ENCODE measurements at regions not wholly inside any gene's neighbourhood (a gene's known extent, or its start where the extent isn't known, plus 50 kb on each side); places are given as distances from the start of the nearest gene placed in this dataset.
A peak's percentile ranks its signal among the peaks of the same experiment; 100 is the strongest.

DNA sequence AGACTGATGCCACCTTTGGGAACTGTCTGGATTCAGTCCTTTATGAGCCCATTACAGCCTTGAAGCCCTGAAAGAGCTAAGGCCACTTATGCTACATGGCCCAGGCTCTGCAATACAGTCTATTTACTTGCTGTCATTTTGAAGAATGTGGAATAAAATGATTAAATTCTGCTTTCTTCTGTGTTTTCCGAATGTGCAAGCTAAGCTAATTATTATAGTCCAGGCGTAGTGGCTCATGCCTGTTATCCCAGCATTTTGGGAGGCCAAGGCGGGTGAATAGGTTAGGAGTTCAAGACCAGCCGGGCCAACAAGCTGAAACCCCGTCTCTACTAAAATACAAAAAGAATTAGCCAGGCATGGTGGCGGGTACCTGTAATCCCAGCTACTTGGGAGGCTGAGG, 142.5 kb downstream of the TEX29 start:
- H3K36me3 Mint-ChIP-seq, result no peaks in the 10 kb centered on the region

DNA sequence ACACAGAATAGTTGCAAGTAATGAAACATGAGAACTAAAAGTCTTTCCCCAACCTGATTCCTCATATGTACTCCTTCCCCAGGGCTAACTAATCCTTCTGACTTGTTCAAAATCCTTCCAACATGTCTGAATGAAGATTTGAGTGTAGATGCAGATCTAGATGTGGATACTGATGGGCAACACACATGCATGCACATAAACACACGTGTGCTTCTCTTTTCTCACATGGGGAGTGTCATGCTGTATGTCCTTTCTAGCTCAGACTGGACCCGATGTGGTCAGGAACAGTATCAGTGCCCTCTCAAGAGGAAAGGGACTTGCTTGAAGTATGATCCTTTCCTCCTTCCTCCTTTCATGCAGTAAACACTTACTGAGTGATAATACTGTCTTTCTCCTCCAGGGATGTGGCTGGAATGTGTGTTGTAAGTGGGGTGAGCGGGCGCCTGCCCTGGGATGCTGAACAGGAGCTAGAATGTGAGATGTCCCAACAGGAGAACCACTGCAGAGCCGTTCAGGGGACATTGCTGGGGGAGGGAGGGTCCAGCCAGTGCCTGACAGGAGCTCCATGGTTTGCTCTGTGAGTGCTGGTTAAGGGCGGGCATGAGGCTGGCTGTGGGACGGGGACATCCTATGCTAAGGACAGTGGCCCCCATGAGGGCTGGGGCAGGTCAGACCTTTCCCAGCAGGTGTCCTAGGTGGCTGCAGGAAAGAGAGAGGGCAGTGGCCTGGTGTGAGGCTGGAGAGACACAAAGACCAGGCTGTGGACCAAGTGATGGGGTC, 146.9 kb downstream of the TEX29 start:
- H3K36me3 Mint-ChIP-seq, result no peaks in the 10 kb centered on the region

More for the DNA sequence above, 142.5 kb downstream of the TEX29 start:
- H3K27ac Mint-ChIP-seq, result no peak overlapping the region
- POLR2A ChIA-PET, result no interaction called here
- peaks cover 3 to 11% (median 4%) of the 10 kb centered on the region in 4 donors for H3K4me1 Mint-ChIP-seq
- H3K27me3 Mint-ChIP-seq, result peaks cover 8 to 50% (median 28%) of the 10 kb centered on the region in 5 donors
- no peak overlapping the region for H3K4me3 Mint-ChIP-seq
- DNase-seq (no peak), ATAC-seq (no peak)
- H3K9me3 Mint-ChIP-seq, result peaks cover 0 to 1% (median 0%) of the 10 kb centered on the region in 9 donors

DNA sequence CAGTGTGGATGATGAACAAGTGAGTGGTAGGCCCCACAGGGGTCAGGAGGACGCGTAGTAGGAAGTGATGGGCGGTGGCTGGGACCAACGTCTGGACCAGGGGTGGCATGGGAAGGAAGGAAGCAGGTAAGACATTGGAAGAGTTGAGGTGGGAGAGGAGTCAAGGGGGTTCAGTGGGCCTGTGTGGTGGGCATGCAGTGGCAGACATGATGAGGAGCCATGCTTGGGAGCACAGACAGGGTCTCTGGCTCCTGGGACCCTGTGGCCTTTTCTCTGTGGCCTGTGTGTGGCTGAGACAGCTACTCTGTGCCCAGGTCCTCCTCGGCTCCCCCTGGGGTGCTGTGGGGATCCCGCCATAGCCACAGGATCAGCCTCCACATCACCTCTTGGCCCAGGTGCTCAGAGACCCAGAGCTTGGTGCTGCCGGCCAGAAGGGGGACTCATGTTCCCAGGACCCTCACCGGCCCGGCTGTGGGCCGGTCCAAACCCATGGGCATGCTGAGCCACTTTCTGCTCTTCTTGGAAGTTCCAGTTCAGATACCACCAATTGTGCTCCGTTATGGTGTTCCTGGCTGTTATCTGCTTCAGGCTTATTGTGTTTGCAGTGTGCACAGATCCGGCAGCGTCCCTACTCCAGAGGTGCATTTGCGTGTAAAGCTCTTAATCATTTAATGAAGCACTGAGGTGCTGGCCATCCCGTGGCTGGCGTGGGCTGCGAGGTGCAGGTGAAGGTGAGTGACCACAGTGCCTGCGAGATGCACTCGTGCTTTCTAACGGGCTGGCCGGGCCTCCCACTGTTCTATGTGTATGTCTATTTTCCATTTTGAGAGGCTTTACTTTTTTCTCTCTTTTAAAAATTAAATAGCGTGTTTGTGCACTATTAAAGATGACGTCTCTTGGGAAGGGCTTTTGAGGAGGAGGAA, 147.9 kb downstream of the TEX29 start:
- DNase-seq (no peak), ATAC-seq (no peak)
- Mint-ChIP-seq H3K36me3 (no peaks in the 10 kb centered on the region), H3K27ac (peak overlapping the region in 2 of 10 donors; percentile 34 to 35), H3K27me3 (peaks cover 8 to 41% (median 15%) of the 10 kb centered on the region in 5 donors), H3K4me1 (peaks cover 0 to 2% (median 0%) of the 10 kb centered on the region in 4 donors), H3K4me3 (no peak overlapping the region), H3K9me3 (no peaks in the 10 kb centered on the region)
- POLR2A ChIA-PET, result no interaction called here

More for the DNA sequence above, 146.9 kb downstream of the TEX29 start:
- peaks cover 8 to 37% (median 14%) of the 10 kb centered on the region in 5 donors for H3K27me3 Mint-ChIP-seq
- ATAC-seq (no peak), DNase-seq (no peak)
- H3K27ac Mint-ChIP-seq, result peak overlapping the region in 1 of 10 donors; percentile 35
- POLR2A ChIA-PET, result no interaction called here
- peaks cover 0 to 2% (median 0%) of the 10 kb centered on the region in 4 donors for H3K4me1 Mint-ChIP-seq
- H3K4me3 Mint-ChIP-seq, result no peak overlapping the region
- no peaks in the 10 kb centered on the region for H3K9me3 Mint-ChIP-seq

DNA sequence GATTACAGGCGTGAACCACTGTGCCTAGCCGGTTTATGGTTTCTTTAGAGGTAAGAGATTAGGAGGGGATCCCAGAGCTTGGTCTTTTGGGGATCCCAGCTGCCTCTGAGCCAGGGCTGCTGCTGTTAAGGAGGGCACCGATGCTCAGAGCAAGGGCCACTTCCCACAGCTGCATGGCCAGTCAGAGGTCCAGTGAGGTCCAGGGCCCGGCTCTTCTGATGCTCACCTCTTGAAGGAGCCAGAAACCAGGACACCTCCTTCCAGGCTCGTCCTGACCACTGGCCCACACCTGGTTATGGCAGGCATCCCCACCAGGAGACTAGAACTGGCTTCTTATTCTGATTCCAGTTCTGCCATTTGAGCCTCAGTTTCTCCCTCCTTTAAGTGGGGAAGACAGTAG, 149.0 kb downstream of the TEX29 start:
- peaks cover 0 to 2% (median 0%) of the 10 kb centered on the region in 4 donors for H3K4me1 Mint-ChIP-seq
- ATAC-seq, result no peak

DNA sequence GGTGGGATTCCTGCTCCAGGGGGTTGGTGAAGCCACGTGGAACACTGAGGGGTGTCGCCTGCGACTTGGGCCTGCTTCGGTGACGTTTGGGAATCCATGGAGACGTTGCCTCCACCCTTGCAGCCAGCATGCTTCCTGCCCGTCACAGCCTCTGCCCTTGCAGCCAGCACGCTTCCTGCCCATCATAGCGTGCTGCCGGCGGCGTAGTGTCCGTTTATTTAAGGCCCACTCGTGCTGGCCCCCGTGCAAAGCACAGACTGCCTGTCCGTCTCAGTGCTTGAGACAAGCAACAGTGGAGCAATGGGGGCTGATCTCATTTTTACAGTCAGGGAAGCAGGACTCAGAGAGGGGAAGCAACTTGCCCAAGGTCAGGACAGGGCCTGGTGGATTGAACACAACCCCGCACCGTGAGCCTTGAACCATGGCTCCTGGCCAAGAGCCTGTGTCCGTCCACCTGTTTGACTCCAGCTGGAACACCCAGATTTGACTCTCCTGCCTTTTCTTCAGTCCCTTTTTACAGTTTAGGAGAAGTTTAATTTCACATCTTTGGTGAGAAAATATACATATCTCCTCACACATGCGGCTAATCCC, 149.6 kb downstream of the TEX29 start:
- H3K27me3 Mint-ChIP-seq, result peaks cover 6 to 41% (median 19%) of the 10 kb centered on the region in 5 donors
- H3K36me3 Mint-ChIP-seq, result no peaks in the 10 kb centered on the region
- ATAC-seq (no peak), DNase-seq (no peak)
- H3K4me3 Mint-ChIP-seq, result no peak overlapping the region
- no peaks in the 10 kb centered on the region for H3K9me3 Mint-ChIP-seq
- peaks cover 0 to 2% (median 0%) of the 10 kb centered on the region in 4 donors for H3K4me1 Mint-ChIP-seq
- no peak overlapping the region for H3K27ac Mint-ChIP-seq
- POLR2A ChIA-PET, result no interaction called here

More for the DNA sequence above, 149.0 kb downstream of the TEX29 start:
- H3K9me3 Mint-ChIP-seq, result no peaks in the 10 kb centered on the region
- H3K27me3 Mint-ChIP-seq, result peaks cover 6 to 41% (median 19%) of the 10 kb centered on the region in 5 donors
- H3K36me3 Mint-ChIP-seq, result no peaks in the 10 kb centered on the region
- DNase-seq, result no peak
- H3K4me3 Mint-ChIP-seq, result no peak overlapping the region
- POLR2A ChIA-PET, result no interaction called here
- no peak overlapping the region for H3K27ac Mint-ChIP-seq

DNA sequence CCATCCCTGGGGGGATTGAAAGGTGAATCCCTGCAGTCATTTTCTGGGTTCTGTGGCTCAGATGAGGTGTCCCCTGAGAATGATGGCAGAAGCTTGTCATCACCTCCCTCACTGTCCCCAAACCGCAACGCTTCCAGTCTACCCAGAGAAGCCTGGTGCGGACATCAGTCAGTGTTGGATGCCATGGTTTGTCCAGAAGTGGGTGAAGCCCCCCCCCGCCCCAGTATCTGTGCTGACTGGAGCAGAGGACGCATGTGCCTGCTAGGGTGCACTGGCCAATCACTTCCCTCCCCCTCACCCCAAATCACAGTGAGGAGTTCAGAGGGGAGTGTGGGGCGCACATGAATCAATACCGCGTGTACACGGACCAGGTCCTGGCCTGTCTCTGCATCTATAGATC, 150.5 kb downstream of the TEX29 start:
- POLR2A ChIA-PET, result no interaction called here
- Mint-ChIP-seq H3K27ac (no peak overlapping the region), H3K4me3 (no peak overlapping the region), H3K4me1 (peaks cover 0 to 2% (median 0%) of the 10 kb centered on the region in 4 donors), H3K36me3 (no peaks in the 10 kb centered on the region), H3K27me3 (peaks cover 3 to 41% (median 15%) of the 10 kb centered on the region in 5 donors), H3K9me3 (no peaks in the 10 kb centered on the region)
- DNase-seq, result no peak
- ATAC-seq, result no peak

DNA sequence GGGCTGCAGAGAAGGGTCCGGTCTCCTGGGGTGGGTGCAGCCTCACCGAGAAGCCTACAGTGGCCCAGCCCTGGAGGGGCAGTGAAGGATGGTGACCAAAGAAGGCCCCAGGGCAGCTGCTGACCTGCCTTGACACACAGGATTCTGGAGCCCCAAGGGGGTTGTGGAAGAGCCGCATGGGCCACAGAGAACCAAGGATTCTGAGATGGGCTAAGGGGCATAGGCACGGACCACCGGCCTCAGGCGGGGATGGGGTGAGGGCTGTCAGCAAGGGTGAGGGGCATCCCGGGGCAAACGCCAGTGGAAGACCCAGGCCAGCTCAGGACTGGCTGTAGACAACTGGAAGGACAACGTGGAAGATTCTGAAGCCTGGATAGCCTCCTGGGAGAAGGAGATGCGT, 151.6 kb downstream of the TEX29 start:
- no peak for DNase-seq
- Mint-ChIP-seq H3K36me3 (no peaks in the 10 kb centered on the region), H3K4me1 (peaks cover 0 to 2% (median 0%) of the 10 kb centered on the region in 4 donors), H3K9me3 (no peaks in the 10 kb centered on the region), H3K27me3 (peaks cover 2 to 36% (median 14%) of the 10 kb centered on the region in 5 donors), H3K4me3 (no peak overlapping the region), H3K27ac (no peak overlapping the region)
- POLR2A ChIA-PET, result no interaction called here
- ATAC-seq, result no peak

DNA sequence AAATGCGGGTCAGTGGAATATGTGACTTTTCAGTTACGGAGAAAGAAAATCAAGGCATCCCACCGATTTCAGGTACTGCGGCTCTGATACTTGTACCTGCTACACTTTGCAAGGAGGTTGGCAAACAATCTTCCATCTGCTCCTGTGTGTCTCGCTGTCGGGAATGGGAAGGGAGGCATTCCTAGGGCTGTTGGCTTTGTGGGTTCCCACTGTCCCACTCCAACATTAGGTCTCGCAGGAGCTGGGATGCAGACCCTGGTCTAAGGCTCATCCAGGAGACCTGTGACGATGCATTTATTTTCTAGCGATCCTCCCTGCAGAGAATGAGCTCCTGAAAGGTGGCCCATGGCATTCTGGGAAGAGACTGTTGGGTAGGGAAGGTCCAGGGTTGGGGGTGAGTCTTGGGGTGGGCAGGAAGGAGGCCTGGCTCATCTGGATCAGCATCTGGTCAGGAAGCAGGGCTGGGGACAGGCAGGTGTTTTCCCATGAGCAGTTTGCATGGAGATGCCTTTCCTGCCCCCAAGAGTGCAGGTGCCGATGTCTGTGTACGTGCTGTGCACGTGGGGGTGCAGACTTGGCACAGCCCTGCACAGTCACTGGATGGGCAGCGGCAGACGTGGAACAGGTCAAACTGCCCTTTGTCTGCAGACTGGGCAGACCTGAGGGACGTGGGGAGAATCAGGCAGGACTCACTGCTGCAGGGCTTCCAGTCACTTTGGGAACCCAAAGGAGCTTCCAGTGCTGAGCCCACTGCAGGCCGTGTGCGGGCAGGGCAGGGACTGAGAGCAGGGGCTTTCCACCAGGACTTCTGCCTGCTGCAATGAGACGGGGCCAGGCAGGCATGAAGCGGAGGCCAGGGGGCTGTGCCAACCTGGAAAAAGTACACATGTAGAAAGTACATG, 152.4 kb downstream of the TEX29 start:
- peaks cover 1 to 29% (median 8%) of the 10 kb centered on the region in 5 donors for H3K27me3 Mint-ChIP-seq
- peaks cover 0 to 2% (median 0%) of the 10 kb centered on the region in 4 donors for H3K4me1 Mint-ChIP-seq
- H3K4me3 Mint-ChIP-seq, result no peak overlapping the region
- no peaks in the 10 kb centered on the region for H3K9me3 Mint-ChIP-seq
- DNase-seq, result no peak
- POLR2A ChIA-PET, result no interaction called here
- H3K36me3 Mint-ChIP-seq, result no peaks in the 10 kb centered on the region
- no peak for ATAC-seq
- H3K27ac Mint-ChIP-seq, result no peak overlapping the region

DNA sequence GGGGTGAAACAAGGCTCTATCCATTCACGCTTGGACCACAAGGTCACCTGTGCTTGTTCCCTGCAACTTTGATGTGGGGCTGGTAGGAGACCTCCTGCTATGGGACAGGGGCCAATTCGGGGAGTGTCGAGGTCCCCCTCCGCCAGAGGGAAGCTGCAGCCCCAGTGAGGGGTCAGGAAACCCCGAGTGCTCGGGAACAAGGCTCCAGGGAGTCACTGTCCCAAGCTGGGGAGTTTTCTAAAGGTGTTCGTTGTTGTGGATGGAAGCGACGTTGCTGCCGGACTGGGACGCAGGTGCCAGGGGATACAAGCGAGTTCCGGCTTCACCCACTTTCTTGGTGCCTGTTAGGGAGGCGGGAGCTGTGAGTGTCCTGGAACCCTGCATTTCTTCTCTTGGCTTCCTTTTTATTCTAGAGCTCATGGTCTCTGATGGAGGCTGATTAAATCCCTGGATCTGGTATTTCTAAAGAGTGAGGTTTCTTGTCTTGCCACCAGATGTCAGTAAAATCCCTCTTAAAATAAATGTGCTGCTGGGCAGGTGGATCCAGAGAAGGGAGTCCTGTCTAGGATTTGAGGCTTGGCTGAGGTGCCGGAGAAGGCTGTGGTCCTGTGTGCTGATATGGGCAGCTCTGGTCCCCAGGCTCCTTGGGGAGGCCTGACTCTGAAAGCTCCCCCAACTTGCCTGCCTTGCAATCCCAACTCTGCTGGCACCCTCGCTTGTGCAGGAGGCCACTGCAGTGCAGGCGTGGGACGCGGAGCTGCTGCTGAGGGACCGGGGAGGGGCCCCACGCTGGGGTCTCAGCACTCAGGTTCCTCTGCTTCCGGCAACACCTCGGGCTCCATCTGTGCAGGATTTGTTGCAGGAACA, 153.9 kb downstream of the TEX29 start:
- POLR2A ChIA-PET, result no interaction called here
- Mint-ChIP-seq H3K27ac (peak overlapping the region in 2 of 10 donors; percentile 1 to 43), H3K4me1 (peaks cover 0 to 2% (median 0%) of the 10 kb centered on the region in 4 donors), H3K4me3 (no peak overlapping the region), H3K36me3 (no peaks in the 10 kb centered on the region), H3K27me3 (peaks cover 0 to 17% (median 5%) of the 10 kb centered on the region in 5 donors), H3K9me3 (no peaks in the 10 kb centered on the region)
- ATAC-seq (no peak), DNase-seq (peak in 2 of 10 donors; percentile 13)

DNA sequence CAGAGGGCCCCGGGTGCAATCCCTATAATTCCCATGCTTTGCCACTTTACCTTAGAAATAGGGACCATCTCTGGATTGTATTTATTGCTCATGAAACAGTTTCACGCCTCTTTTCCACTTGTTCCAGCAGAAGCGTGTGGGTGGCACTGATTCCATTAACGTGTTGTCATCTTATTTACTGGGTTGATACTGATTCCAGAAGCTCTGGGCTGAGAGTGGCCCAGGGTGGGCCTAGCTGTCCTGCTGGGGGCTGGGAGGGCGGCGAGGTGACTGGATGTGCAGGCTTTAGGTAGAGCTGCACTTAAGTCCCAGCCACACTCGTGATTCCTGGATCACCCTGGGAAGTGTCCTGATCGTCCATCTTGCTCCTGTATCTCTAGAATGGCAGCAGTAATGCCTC, 155.0 kb downstream of the TEX29 start:
- Mint-ChIP-seq H3K9me3 (no peaks in the 10 kb centered on the region), H3K27ac (no peak overlapping the region), H3K4me1 (peaks cover 0 to 2% (median 0%) of the 10 kb centered on the region in 4 donors), H3K4me3 (no peak overlapping the region), H3K36me3 (no peaks in the 10 kb centered on the region), H3K27me3 (peaks cover 0 to 17% (median 8%) of the 10 kb centered on the region in 5 donors)
- no peak for ATAC-seq
- POLR2A ChIA-PET, result no interaction called here
- DNase-seq, result no peak

DNA sequence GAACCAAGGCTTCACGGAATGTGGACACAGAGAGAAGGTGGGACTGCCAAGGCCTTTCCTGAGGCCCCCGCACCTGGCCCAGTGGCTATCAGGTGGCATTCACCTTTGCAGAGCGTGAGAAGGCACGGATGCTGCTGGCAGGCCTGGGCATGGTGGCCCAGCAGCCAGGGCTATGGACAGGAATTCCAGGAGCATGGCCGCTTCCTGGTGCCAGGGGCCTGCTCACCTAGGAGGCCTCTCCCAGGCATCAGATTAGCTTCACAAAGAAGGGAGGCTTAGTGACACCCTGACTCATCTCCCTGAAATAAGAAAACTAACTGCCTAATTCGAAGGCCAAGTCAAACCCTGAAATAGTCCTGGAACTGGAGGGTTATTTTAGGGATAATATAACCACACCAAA, 155.8 kb downstream of the TEX29 start:
- DNase-seq (no peak), ATAC-seq (no peak)
- Mint-ChIP-seq H3K9me3 (no peaks in the 10 kb centered on the region), H3K4me1 (peaks cover 0 to 4% (median 0%) of the 10 kb centered on the region in 4 donors), H3K4me3 (no peak overlapping the region), H3K36me3 (no peaks in the 10 kb centered on the region), H3K27ac (no peak overlapping the region), H3K27me3 (peaks cover 0 to 17% (median 8%) of the 10 kb centered on the region in 5 donors)
- POLR2A ChIA-PET, result no interaction called here

All from naive thymus-derived CD8-positive, alpha-beta T cell (primary cell).